ENCODE measurements at regions not wholly inside any gene's neighbourhood (a gene's known extent, or its start where the extent isn't known, plus 50 kb on each side); places are given as distances from the start of the nearest gene placed in this dataset.
A peak's percentile ranks its signal among the peaks of the same experiment; 100 is the strongest.

GRCh38 chr6:92942549-92942948 is 476.8 kb downstream of the EPHA7 start:
- no peak for DNase-seq
- H3K4me3 ChIP-seq (ENCODE audit: insufficient read depth, low read depth, low read length) = no peak overlapping the region
- no peaks in the 10 kb centered on the region for H3K27me3 ChIP-seq (ENCODE audit: control insufficient read depth, insufficient read depth, low read length)
- no peaks in the 10 kb centered on the region for H3K36me3 ChIP-seq (replicated peaks; ENCODE audit: control insufficient read depth, insufficient read depth, low read length)

GRCh38 chr6:92934625-92935024 is 484.7 kb downstream of the EPHA7 start:
- Histone ChIP-seq H3K4me3 (ENCODE audit: insufficient read depth, low read depth, low read length) (no peak overlapping the region), H3K36me3 (replicated peaks; ENCODE audit: control insufficient read depth, insufficient read depth, low read length) (no peaks in the 10 kb centered on the region), H3K27me3 (ENCODE audit: control insufficient read depth, insufficient read depth, low read length) (no peaks in the 10 kb centered on the region)
- no peak for DNase-seq

GRCh38 chr6:92930171-92930570 is 489.2 kb downstream of the EPHA7 start:
- Histone ChIP-seq H3K36me3 (replicated peaks; ENCODE audit: control insufficient read depth, insufficient read depth, low read length) (no peaks in the 10 kb centered on the region), H3K4me3 (ENCODE audit: insufficient read depth, low read depth, low read length) (no peak overlapping the region), H3K27me3 (ENCODE audit: control insufficient read depth, insufficient read depth, low read length) (no peaks in the 10 kb centered on the region)
- no peak for DNase-seq

DNA sequence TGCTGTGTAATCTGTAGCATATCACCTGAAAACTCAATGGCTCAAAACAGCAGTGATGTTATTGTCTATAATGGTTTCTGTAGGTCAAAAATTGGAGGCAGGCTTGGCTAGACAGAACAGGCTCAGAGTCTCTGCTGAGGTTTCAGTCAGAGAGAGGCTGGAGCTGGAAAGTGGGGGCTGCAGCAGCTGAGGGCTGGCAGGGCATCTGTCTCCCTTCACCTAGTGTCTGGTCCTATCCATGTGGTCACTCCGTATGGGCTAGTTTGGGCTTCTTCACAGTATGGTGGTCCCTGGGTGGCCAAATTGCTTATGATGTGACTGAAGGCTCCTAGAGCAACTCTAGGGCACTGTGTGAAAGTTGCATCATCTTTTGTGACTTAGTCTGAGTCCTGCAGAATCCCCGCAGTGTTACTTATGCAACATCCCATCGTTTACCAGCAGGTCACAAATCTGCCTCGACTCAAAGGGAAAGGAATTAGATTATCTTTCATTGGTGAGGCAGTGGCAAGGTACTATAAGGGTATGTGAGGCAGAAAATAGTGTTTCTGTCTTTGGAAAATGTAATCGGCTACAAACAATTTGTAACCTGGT is 497.0 kb downstream of the EPHA7 start:
- DNase-seq = no peak
- no peaks in the 10 kb centered on the region for H3K36me3 ChIP-seq (replicated peaks; ENCODE audit: control insufficient read depth, insufficient read depth, low read length)
- no peak overlapping the region for H3K4me3 ChIP-seq (ENCODE audit: insufficient read depth, low read depth, low read length)
- H3K27me3 ChIP-seq (ENCODE audit: control insufficient read depth, insufficient read depth, low read length) = no peaks in the 10 kb centered on the region

- H3K4me3 ChIP-seq (ENCODE audit: insufficient read depth, low read depth, low read length) = no peak overlapping the region
- no peak for DNase-seq
- H3K36me3 ChIP-seq (replicated peaks; ENCODE audit: control insufficient read depth, insufficient read depth, low read length) = no peaks in the 10 kb centered on the region
- no peaks in the 10 kb centered on the region for H3K27me3 ChIP-seq (ENCODE audit: control insufficient read depth, insufficient read depth, low read length)
Observed at GRCh38 chr6:92915466-92915865, 503.9 kb downstream of the EPHA7 start.

DNA sequence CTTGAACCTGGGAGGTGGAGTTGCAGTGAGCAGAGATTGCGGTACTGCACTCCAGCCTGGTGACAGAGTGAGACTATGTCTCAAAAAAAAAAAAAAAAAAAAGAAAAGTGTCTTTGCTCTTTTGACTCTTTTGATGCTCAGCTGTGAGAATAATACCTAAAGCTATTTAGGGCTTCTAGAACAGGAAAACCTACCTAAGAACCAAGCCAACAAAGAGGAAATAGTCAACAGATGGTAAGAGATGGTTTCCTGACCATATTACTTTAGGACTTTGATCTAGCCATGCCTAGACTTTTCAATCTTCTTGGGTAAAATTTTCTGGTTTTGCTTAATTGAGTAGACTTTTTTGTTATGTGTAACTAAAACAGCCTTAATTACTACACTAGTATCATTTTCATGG is 508.1 kb downstream of the EPHA7 start:
- no peak overlapping the region for H3K4me3 ChIP-seq (ENCODE audit: insufficient read depth, low read depth, low read length)

DNA sequence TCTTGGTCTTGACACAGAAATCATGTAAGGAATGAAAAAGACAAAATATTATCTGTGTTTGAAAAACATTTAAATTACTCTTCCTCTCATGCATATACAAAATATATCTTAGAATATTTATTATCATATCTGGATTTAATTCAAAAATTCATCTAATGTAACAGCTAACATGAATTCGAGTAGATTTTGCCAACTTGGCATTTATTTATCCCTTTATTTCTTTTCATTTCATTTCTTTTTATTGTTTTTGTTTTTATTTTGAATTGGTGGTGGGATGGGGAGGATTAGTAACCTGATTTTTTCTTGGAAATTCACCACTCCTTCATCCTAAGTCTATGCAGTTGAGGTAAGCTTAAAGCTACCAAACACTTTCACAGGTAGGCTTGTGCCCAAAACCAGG is 508.7 kb downstream of the EPHA7 start:
- DNase-seq = no peak
- Histone ChIP-seq H3K36me3 (replicated peaks; ENCODE audit: control insufficient read depth, insufficient read depth, low read length) (no peaks in the 10 kb centered on the region), H3K4me3 (ENCODE audit: insufficient read depth, low read depth, low read length) (no peak overlapping the region), H3K27me3 (ENCODE audit: control insufficient read depth, insufficient read depth, low read length) (no peaks in the 10 kb centered on the region)

More for the DNA sequence above, 508.1 kb downstream of the EPHA7 start:
- no peaks in the 10 kb centered on the region for H3K36me3 ChIP-seq (replicated peaks; ENCODE audit: control insufficient read depth, insufficient read depth, low read length)
- no peaks in the 10 kb centered on the region for H3K27me3 ChIP-seq (ENCODE audit: control insufficient read depth, insufficient read depth, low read length)
- DNase-seq = no peak

DNA sequence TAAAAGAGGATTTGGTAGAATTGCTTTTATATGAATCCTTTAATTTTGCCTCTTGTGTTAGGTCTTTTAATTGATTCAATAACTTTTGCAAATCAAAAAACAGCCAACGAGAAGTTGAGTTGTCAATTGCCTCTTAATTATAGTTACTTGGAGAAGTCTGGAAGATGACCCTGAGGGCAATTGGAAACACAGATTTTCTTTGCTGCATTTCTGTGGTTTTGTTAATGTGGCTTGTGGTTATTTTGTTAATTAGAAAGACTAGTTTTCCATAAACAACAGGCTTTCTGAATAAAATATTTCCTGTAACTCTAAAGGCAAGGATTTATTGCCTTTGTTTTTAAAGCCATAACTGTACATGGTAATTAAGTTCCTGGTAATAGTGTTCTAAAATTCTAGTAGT is 513.0 kb downstream of the EPHA7 start:
- Histone ChIP-seq H3K4me3 (ENCODE audit: insufficient read depth, low read depth, low read length) (no peak overlapping the region), H3K27me3 (ENCODE audit: control insufficient read depth, insufficient read depth, low read length) (no peaks in the 10 kb centered on the region), H3K36me3 (replicated peaks; ENCODE audit: control insufficient read depth, insufficient read depth, low read length) (no peaks in the 10 kb centered on the region)
- DNase-seq = no peak

- Histone ChIP-seq H3K27me3 (ENCODE audit: control insufficient read depth, insufficient read depth, low read length) (no peaks in the 10 kb centered on the region), H3K4me3 (ENCODE audit: insufficient read depth, low read depth, low read length) (no peak overlapping the region)
Observed at GRCh38 chr6:92893741-92894140, 525.6 kb downstream of the EPHA7 start.

GRCh38 chr6:92892626-92893170 is 526.7 kb downstream of the EPHA7 start:
- Histone ChIP-seq H3K36me3 (replicated peaks; ENCODE audit: control insufficient read depth, insufficient read depth, low read length) (no peaks in the 10 kb centered on the region), H3K27me3 (ENCODE audit: control insufficient read depth, insufficient read depth, low read length) (no peaks in the 10 kb centered on the region), H3K4me3 (ENCODE audit: insufficient read depth, low read depth, low read length) (no peak overlapping the region)
- no peak for DNase-seq

More at GRCh38 chr6:92893741-92894140, 525.6 kb downstream of the EPHA7 start:
- H3K36me3 ChIP-seq (replicated peaks; ENCODE audit: control insufficient read depth, insufficient read depth, low read length) = no peaks in the 10 kb centered on the region
- no peak for DNase-seq

DNA sequence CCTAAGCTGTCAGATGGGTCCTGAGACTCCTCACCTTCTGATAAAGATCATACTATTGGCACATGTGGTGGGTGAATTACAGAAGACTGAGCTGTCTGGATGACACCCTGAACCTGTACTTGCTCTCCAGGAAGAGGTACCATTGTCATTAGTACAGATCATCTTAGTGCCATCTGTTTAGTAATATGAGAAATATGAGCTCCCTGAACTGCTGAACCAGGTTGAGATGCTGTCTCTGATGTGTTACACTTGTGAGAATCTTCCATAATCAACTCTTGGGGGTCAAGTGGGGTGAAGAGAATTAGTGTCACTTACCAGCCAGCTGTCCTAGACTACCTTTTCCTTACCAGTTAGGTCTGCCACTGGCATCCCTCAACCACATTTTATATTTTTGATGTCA is 531.0 kb downstream of the EPHA7 start:
- Histone ChIP-seq H3K36me3 (replicated peaks; ENCODE audit: control insufficient read depth, insufficient read depth, low read length) (no peaks in the 10 kb centered on the region), H3K4me3 (ENCODE audit: insufficient read depth, low read depth, low read length) (no peak overlapping the region), H3K27me3 (ENCODE audit: control insufficient read depth, insufficient read depth, low read length) (no peaks in the 10 kb centered on the region)
- no peak for DNase-seq

DNA sequence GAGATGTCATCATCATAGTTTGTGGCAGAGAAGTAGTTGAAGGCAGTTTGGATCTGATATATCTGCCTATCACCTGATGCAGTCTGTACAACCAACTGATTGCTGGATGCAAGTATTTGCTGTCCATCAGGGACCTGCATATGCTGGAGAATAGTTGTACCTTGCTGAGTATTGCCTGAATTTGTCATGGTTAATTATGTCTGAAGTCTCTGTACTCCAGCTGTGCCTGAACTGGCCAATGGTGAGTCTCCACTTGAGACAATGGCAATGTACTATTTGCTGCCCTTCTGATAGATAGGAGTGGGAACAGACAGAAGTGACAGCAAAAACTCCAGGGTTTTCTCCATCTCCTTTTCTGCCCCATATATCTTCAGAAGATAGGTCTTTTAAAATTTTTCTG is 531.5 kb downstream of the EPHA7 start:
- Histone ChIP-seq H3K4me3 (ENCODE audit: insufficient read depth, low read depth, low read length) (no peak overlapping the region), H3K27me3 (ENCODE audit: control insufficient read depth, insufficient read depth, low read length) (no peaks in the 10 kb centered on the region), H3K36me3 (replicated peaks; ENCODE audit: control insufficient read depth, insufficient read depth, low read length) (no peaks in the 10 kb centered on the region)
- no peak for DNase-seq

DNA sequence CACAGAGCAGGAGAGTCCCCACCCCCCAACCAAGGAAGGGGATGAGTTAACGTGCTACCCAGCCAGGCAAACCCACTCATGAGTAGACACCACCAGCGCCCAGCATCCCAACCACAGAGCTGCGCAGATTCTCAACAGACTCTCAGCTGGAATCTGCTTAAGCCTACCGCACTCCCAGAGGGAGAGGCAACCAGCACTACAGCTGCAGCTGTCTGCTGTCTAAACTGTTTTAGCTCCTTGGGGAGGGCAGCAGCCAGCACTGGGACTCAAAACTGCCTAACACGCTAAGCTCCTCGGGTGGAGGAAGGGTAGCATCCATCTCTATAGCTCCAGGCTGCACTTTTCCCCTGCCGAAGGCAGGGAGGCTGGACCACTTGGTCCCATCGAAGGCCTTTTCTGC is 539.8 kb downstream of the EPHA7 start:
- no peaks in the 10 kb centered on the region for H3K36me3 ChIP-seq (replicated peaks; ENCODE audit: control insufficient read depth, insufficient read depth, low read length)
- no peak overlapping the region for H3K4me3 ChIP-seq (ENCODE audit: insufficient read depth, low read depth, low read length)
- DNase-seq = no peak
- no peaks in the 10 kb centered on the region for H3K27me3 ChIP-seq (ENCODE audit: control insufficient read depth, insufficient read depth, low read length)

GRCh38 chr6:92864966-92865555 is 554.3 kb downstream of the EPHA7 start:
- H3K4me3 ChIP-seq (ENCODE audit: insufficient read depth, low read depth, low read length) = no peak overlapping the region
- DNase-seq = peak; percentile 15
- no peaks in the 10 kb centered on the region for H3K27me3 ChIP-seq (ENCODE audit: control insufficient read depth, insufficient read depth, low read length)
- H3K36me3 ChIP-seq (replicated peaks; ENCODE audit: control insufficient read depth, insufficient read depth, low read length) = no peaks in the 10 kb centered on the region

DNA sequence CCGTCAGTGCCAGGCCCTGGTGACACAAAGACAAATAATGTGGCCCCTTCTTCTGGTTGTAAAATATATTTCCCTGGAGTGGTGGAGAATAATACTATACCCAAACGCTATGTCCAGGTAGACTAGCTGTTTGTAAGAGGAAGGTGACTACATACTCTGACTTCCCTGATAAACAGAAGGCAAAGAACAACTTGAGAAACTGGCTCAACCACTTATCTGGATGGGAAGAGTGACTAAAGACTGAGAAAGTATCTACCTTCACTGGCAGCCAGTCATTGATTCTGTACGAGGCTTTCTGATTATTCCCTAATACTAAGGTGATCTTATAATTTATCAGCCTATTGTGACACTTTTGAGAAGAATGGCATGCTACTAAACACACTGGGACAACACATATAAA is 569.7 kb downstream of the EPHA7 start:
- H3K4me3 ChIP-seq (ENCODE audit: insufficient read depth, low read depth, low read length) = no peak overlapping the region
- H3K27me3 ChIP-seq (ENCODE audit: control insufficient read depth, insufficient read depth, low read length) = peaks cover 48% of the 10 kb centered on the region
- no peaks in the 10 kb centered on the region for H3K36me3 ChIP-seq (replicated peaks; ENCODE audit: control insufficient read depth, insufficient read depth, low read length)
- no peak for DNase-seq
